IMR-90 (cell line): ENCODE measurements at regions not wholly inside any gene's neighbourhood (a gene's known extent, or its start where the extent isn't known, plus 50 kb on each side); places are given as distances from the start of the nearest gene placed in this dataset.

ENCODE experiments used
- ATAC-seq: fragments of 200-7000 bp; cut with Tn5 transposase; 2 replicates; pipeline ENCODE4 v1.9.1; 2020; ENCODE audit warnings: low read depth, mild to moderate bottlenecking, moderate library complexity
- BruUV-seq: library from RNA; stranded (reverse); fragments of 400-500 nt; replicated peaks from 2 replicates; lab custom pipeline; 2021; lab: Mats Ljungman, UMichigan
- CTCF ChIA-PET: fragments of 300-600 bp; formaldehyde crosslinking; extraction: SDS; loops from one replicate; lab custom pipeline; 2021; ENCODE audit warnings: antibody characterized with exemption; lab: Yijun Ruan, JAX
- POLR2A ChIA-PET: fragments of 300-600 bp; sonication (Branson Sonifier 250); formaldehyde crosslinking; loops from one replicate; lab custom pipeline; 2022; ENCODE audit warnings: antibody characterized with exemption; ENCODE audit not compliant: unreplicated experiment; lab: Charles Lee
- DNase-seq: peaks from one replicate; pipeline ENCODE4 v3.0.0; 2013
- H2AFZ ChIP-seq: replicated peaks from 2 replicates; pipeline ENCODE3; 2013; ENCODE audit warnings: low read length, mild to moderate bottlenecking; ENCODE audit not compliant: poor library complexity
- H2AK5ac ChIP-seq: 2 replicates; pipeline ENCODE4 v1.6.1; 2013; ENCODE audit warnings: low read depth, low read length, inconsistent platforms
- H2AK9ac ChIP-seq: replicated peaks from 2 replicates; pipeline ENCODE3; 2013; ENCODE audit warnings: mild to moderate bottlenecking, low read depth, low read length, moderate library complexity; ENCODE audit not compliant: poor library complexity
- H2BK120ac ChIP-seq: 2 replicates; pipeline ENCODE4 v1.6.1; 2013; ENCODE audit warnings: low read depth, low read length, inconsistent platforms
- H2BK15ac ChIP-seq: 3 replicates; pipeline ENCODE4 v1.6.1; 2013; ENCODE audit warnings: low read depth, low read length, inconsistent platforms
- H2BK20ac ChIP-seq: 2 replicates; pipeline ENCODE4 v1.6.1; 2013; ENCODE audit warnings: low read depth, mild to moderate bottlenecking, inconsistent platforms, low read length, moderate library complexity
- H2BK5ac ChIP-seq: 2 replicates; pipeline ENCODE4 v1.6.1; 2013; ENCODE audit warnings: mild to moderate bottlenecking, low read depth, low read length, inconsistent platforms; ENCODE audit not compliant: poor library complexity, severe bottlenecking
- H3K14ac ChIP-seq: replicated peaks from 2 replicates; pipeline ENCODE4 v1.6.1; 2013; ENCODE audit warnings: low read depth, low read length, inconsistent platforms
- H3K18ac ChIP-seq: 2 replicates; pipeline ENCODE4 v1.6.1; 2013; ENCODE audit warnings: low read depth, low read length, control low read depth
- H3K23ac ChIP-seq: 2 replicates; pipeline ENCODE4 v1.6.1; 2013; ENCODE audit warnings: low read depth, low read length, inconsistent platforms
- H3K27ac ChIP-seq: 2 replicates; pipeline ENCODE4 v1.5.1; 2013; ENCODE audit warnings: mild to moderate bottlenecking, control low read depth, low read length; ENCODE audit not compliant: insufficient read depth
- H3K27me3 ChIP-seq: 2 replicates; pipeline ENCODE4 v1.6.1; 2013; ENCODE audit warnings: low read length; ENCODE audit not compliant: control insufficient read depth, insufficient read depth
- H3K36me3 ChIP-seq: 2 replicates; pipeline ENCODE4 v1.6.1; 2013; ENCODE audit warnings: low read length, mixed read lengths; ENCODE audit not compliant: control insufficient read depth, insufficient read depth
- H3K4ac ChIP-seq: 2 replicates; pipeline ENCODE4 v1.6.1; 2013; ENCODE audit warnings: low read depth, low read length, inconsistent platforms
- H3K4me1 ChIP-seq: 2 replicates; pipeline ENCODE4 v1.6.1; 2013; ENCODE audit warnings: low read length, mixed read lengths; ENCODE audit not compliant: control insufficient read depth, insufficient read depth
- H3K4me2 ChIP-seq: 2 replicates; pipeline ENCODE4 v1.6.1; 2013; ENCODE audit warnings: low read depth, mild to moderate bottlenecking, control low read depth, low read length, moderate library complexity
- H3K4me3 ChIP-seq: 2 replicates; pipeline ENCODE4 v1.5.1; 2013; ENCODE audit warnings: low read depth, mild to moderate bottlenecking, control low read depth, low read length, moderate library complexity; ENCODE audit not compliant: insufficient read depth
- H3K56ac ChIP-seq: 2 replicates; pipeline ENCODE4 v1.6.1; 2013; ENCODE audit warnings: low read length, inconsistent platforms; ENCODE audit not compliant: insufficient read depth; ENCODE audit errors: extremely low read depth
- H3K79me1 ChIP-seq, 2 experiments: 2 replicates each; pipeline ENCODE4 v1.6.1; 2013; ENCODE audit warnings: low read length in 2 of 2, inconsistent platforms in 1 of 2, low read depth in 1 of 2
- H3K9ac ChIP-seq: 2 replicates; pipeline ENCODE4 v1.6.1; 2013; ENCODE audit warnings: low read depth, low read length, control low read depth
- H3K9me1 ChIP-seq: 2 replicates; pipeline ENCODE4 v1.6.1; 2013; ENCODE audit warnings: low read length, inconsistent platforms; ENCODE audit not compliant: insufficient read depth
- H3K9me3 ChIP-seq: 2 replicates; pipeline ENCODE4 v1.6.1; 2013; ENCODE audit warnings: low read length; ENCODE audit not compliant: control insufficient read depth, insufficient read depth
- H4K20me1 ChIP-seq: 2 replicates; pipeline ENCODE4 v1.6.1; 2013; ENCODE audit warnings: low read length, inconsistent platforms; ENCODE audit not compliant: insufficient read depth
- H4K5ac ChIP-seq: 2 replicates; pipeline ENCODE4 v1.6.1; 2013; ENCODE audit warnings: mild to moderate bottlenecking, low read depth, low read length, control low read depth
- H4K8ac ChIP-seq, 2 experiments: 2 replicates each; pipeline ENCODE4 v1.6.1; 2013; ENCODE audit warnings: low read depth in 2 of 2, low read length in 2 of 2, control low read depth in 1 of 2, inconsistent platforms in 1 of 2
- H4K91ac ChIP-seq: 2 replicates; pipeline ENCODE4 v1.6.1; 2013; ENCODE audit warnings: low read depth, low read length, inconsistent platforms; ENCODE audit not compliant: insufficient read depth
- BHLHE40 ChIP-seq: fragments of 150-350 bp; IDR thresholded peaks from 2 replicates; pipeline ENCODE4 v1.6.1; 2016; ENCODE audit warnings: mild to moderate bottlenecking, low read depth, low read length
- CEBPB ChIP-seq: IDR thresholded peaks from 2 replicates; pipeline ENCODE4 v1.6.1; 2012; ENCODE audit warnings: low read depth, low read length, improper control_type of control experiment
- CHD1 ChIP-seq: IDR thresholded peaks from 2 replicates; pipeline ENCODE4 v1.6.1; 2012; ENCODE audit warnings: low read depth, low read length, improper control_type of control experiment
- FOS ChIP-seq: fragments of 150-350 bp; IDR thresholded peaks from 2 replicates; pipeline ENCODE4 v1.6.1; 2016; ENCODE audit warnings: low read depth, low read length
- MXI1 ChIP-seq: IDR thresholded peaks from 2 replicates; pipeline ENCODE4 v1.6.1; 2012; ENCODE audit warnings: low read depth, mild to moderate bottlenecking, low read length, moderate library complexity, borderline replicate concordance
- POLR2A ChIP-seq: IDR thresholded peaks from 2 replicates; pipeline ENCODE4 v1.6.1; 2012; ENCODE audit warnings: mild to moderate bottlenecking, low read depth, low read length
- WGBS, 2 experiments: methylation state at CpG; one replicate each; pipeline versions ENCODE4 v1.1.5 to v1.1.7; 2013; ENCODE audit warnings: missing lambda C conversion rate in 2 of 2; ENCODE audit not compliant: insufficient read length in 1 of 2; ENCODE audit errors: extremely low coverage in 2 of 2; 5-methylcytosine and 5-hydroxymethylcytosine counted together
- dilution Hi-C: fragments of 300-500 bp; cut with HindIII; formaldehyde crosslinking; loops from one replicate; pipeline ENCODE4 v1.14.3; 2018; ENCODE audit warnings: low sequenced_read_pairs; ENCODE audit not compliant: unreplicated experiment
- in situ Hi-C: fragments of 300-500 bp; cut with MboI; formaldehyde crosslinking; loops from 3 replicates; pipeline ENCODE4 v1.14.3; 2019; ENCODE audit warnings: low sequenced_read_pairs, inconsistent platforms, mixed read lengths
- intact Hi-C: fragments of 100-400 bp; cut with micrococcal nuclease; formaldehyde crosslinking; loops from 2 replicates; pipeline ENCODE4 v1.10.0; 2022
- TF ChIP-seq, protein P1 (sequence below): conservative IDR thresholded peaks from 2 replicates; pipeline ENCODE4 v1.5.1; 2012; ENCODE audit warnings: mild to moderate bottlenecking, low read depth, low read length, improper control_type of control experiment

DNA sequence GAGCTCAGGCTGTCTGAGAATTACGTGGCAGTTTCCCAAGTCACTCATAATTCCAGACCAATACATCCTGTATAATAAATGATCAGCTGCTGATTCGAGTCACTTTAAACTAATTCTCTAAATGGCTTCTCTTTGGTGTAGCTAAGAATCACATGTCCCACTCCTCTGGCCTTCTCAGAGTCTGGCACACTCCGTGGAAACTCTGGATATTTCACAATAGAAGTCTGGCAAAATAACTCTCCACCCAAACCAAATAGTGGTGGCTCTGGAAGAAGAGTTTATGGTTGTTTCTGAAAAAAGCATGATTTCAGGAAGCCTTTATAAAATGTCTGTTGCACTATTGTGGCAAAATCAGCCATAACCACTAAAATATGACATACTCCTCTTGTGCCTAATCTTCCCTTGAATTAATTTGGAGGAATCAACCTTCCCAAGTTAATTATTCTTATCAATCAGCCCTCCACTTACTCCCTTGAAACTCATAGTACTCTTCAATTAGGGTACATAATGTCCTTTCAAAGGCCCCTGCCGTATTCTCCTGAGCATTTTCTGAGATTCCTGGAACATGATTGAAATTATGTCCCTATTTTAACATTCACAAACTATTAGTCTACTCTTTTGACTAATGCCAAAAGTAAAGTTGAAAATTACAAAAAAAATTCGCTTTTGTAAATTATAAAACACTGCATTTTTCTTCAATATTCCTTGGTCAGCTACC lies 991.6 kb downstream of the FAT4 start:
- Histone ChIP-seq H2AK9ac (no peak overlapping the region), H2BK120ac (no peak overlapping the region), H2AK5ac (no peak overlapping the region), H4K8ac (no peak overlapping the region), H3K9ac (no peak overlapping the region), H3K79me1 (no peaks in the 10 kb centered on the region), H3K27ac (no peak overlapping the region), H3K23ac (no peak overlapping the region), H3K18ac (no peak overlapping the region), H3K4ac (no peak overlapping the region), H4K20me1 (no peaks in the 10 kb centered on the region), H3K56ac (no peak overlapping the region), H3K27me3 (no peaks in the 10 kb centered on the region), H2BK15ac (no peak overlapping the region), H3K9me1 (no peaks in the 10 kb centered on the region), H3K14ac (no peak overlapping the region), H3K4me1 (no peaks in the 10 kb centered on the region), H2BK20ac (no peak overlapping the region), H3K4me3 (no peak overlapping the region), H4K5ac (no peak overlapping the region), H3K4me2 (no peak overlapping the region), H2BK5ac (no peak overlapping the region), H3K36me3 (no peaks in the 10 kb centered on the region), H3K9me3 (no peaks in the 10 kb centered on the region), H4K91ac (no peak overlapping the region), H2AFZ (no peak overlapping the region)
- intact Hi-C loops (no loop called here), in situ Hi-C loops (no loop called here), dilution Hi-C loops (no loop called here)
- WGBS, 2 experiments = 100% methylated on average over 1 of the region's 5 CpGs; no CpG with 5 or more reads in 1 of the 2 experiments
- no peak for ATAC-seq
- no TSS peak for BruUV-seq
- POLR2A ChIA-PET = no interaction called here
- TF ChIP-seq BHLHE40 (no peak), POLR2A (no peak), CEBPB (no peak), FOS (no peak), MXI1 (no peak), CHD1 (no peak)
- TF ChIP-seq, protein P1, sequence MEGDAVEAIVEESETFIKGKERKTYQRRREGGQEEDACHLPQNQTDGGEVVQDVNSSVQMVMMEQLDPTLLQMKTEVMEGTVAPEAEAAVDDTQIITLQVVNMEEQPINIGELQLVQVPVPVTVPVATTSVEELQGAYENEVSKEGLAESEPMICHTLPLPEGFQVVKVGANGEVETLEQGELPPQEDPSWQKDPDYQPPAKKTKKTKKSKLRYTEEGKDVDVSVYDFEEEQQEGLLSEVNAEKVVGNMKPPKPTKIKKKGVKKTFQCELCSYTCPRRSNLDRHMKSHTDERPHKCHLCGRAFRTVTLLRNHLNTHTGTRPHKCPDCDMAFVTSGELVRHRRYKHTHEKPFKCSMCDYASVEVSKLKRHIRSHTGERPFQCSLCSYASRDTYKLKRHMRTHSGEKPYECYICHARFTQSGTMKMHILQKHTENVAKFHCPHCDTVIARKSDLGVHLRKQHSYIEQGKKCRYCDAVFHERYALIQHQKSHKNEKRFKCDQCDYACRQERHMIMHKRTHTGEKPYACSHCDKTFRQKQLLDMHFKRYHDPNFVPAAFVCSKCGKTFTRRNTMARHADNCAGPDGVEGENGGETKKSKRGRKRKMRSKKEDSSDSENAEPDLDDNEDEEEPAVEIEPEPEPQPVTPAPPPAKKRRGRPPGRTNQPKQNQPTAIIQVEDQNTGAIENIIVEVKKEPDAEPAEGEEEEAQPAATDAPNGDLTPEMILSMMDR = no peak
- CTCF ChIA-PET = no interaction called here
- DNase-seq = no peak
